ENCODE measurements at regions not wholly inside any gene's neighbourhood (a gene's known extent, or its start where the extent isn't known, plus 50 kb on each side); places are given as distances from the start of the nearest gene placed in this dataset.
"Not testable (repeated sequence)": the region's sequence is repeated elsewhere in the genome, so short reads cannot be mapped to it uniquely, and the experiment has no call there.

GRCh38 chr9:65413371-65413770 lies 128.4 kb upstream of the FOXD4L5 start:
- H3K4me3 ChIP-seq; H3K27ac ChIP-seq; H3K4me1 ChIP-seq; H3K36me3 ChIP-seq (replicated peaks in 1 of 2; ENCODE audit: insufficient read depth in 1 of 2, low read depth in 2 of 2); H3K9me3 ChIP-seq; H3K27me3 ChIP-seq; DNase-seq; intact Hi-C loops (cut with DNase I); ATAC-seq: not testable (repeated sequence)
- WGBS, 2 donors, result 36 to 45% methylated on average over 4 to 5 of the region's 5 CpGs

DNA sequence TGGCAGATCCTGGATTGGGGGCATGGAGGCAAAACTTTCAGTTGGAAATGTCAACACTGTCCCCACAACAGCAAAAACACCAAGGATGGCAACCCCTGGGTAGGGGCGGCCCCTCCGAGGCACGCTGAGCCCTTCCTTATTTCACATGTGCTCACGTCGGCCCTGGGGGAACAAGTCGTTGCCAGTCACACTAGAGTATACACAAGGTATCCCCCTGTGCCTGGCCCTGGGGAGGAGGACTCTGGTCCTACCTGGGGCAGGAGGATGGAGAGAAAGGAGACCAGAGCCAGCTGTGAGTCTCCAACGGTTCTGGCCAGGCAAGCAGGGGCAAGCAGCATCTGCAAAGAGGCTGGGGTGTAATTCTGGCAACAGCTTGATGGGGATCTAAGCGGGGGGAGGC lies 126.9 kb upstream of the FOXD4L5 start:
- ATAC-seq (no peak), DNase-seq (no peak)
- H3K36me3 ChIP-seq (replicated peaks in 1 of 2; ENCODE audit: insufficient read depth in 1 of 2, low read depth in 2 of 2), result no peaks in the 10 kb centered on the region
- no peak overlapping the region for H3K27ac ChIP-seq
- intact Hi-C loops (cut with DNase I), result no loop called here
- TF ChIP-seq, protein P1, sequence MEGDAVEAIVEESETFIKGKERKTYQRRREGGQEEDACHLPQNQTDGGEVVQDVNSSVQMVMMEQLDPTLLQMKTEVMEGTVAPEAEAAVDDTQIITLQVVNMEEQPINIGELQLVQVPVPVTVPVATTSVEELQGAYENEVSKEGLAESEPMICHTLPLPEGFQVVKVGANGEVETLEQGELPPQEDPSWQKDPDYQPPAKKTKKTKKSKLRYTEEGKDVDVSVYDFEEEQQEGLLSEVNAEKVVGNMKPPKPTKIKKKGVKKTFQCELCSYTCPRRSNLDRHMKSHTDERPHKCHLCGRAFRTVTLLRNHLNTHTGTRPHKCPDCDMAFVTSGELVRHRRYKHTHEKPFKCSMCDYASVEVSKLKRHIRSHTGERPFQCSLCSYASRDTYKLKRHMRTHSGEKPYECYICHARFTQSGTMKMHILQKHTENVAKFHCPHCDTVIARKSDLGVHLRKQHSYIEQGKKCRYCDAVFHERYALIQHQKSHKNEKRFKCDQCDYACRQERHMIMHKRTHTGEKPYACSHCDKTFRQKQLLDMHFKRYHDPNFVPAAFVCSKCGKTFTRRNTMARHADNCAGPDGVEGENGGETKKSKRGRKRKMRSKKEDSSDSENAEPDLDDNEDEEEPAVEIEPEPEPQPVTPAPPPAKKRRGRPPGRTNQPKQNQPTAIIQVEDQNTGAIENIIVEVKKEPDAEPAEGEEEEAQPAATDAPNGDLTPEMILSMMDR (IDR thresholded peaks at IDR 0.05), result no peak
- TF ChIP-seq POLR2A (IDR thresholded peaks at IDR 0.05), result no peak
- 60 to 73% methylated on average over 7 to 8 of the region's 8 CpGs for WGBS, 2 donors
- H3K4me1 ChIP-seq, result no peaks in the 10 kb centered on the region
- no peaks in the 10 kb centered on the region for H3K9me3 ChIP-seq
- H3K4me3 ChIP-seq, result no peak overlapping the region
- no peaks in the 10 kb centered on the region for H3K27me3 ChIP-seq

DNA sequence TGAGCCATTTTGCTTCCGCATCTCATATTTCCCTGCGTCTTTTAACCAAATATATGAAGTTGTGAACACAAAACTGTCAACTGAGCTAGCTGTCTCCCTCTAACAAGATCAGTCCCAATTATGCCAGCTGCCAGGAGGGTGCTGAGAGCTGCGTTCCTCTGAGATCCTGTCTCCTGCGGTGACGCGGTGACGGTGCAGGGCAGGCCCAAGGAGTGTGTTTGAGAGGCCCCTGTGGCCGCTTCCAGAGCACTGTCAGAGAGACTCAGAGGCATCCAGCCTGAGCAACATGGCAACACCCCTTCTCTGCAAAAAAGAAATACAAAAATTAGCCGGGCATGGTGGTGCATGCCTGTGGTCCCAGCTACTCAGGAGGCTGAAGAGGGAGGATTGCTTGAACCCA lies 126.3 kb upstream of the FOXD4L5 start:
- TF ChIP-seq, protein P1 (IDR thresholded peaks at IDR 0.05), result no peak
- no peak for TF ChIP-seq POLR2A (IDR thresholded peaks at IDR 0.05)
- H3K27ac ChIP-seq, result no peak overlapping the region
- DNase-seq (no peak), ATAC-seq (no peak)
- H3K4me1 ChIP-seq, result no peaks in the 10 kb centered on the region
- H3K4me3 ChIP-seq, result no peak overlapping the region
- no peaks in the 10 kb centered on the region for H3K27me3 ChIP-seq
- 58 to 78% methylated on average over 9 of the region's 9 CpGs for WGBS, 2 donors
- H3K36me3 ChIP-seq (replicated peaks in 1 of 2; ENCODE audit: insufficient read depth in 1 of 2, low read depth in 2 of 2), result no peaks in the 10 kb centered on the region
- no peaks in the 10 kb centered on the region for H3K9me3 ChIP-seq
- intact Hi-C loops (cut with DNase I), result no loop called here

DNA sequence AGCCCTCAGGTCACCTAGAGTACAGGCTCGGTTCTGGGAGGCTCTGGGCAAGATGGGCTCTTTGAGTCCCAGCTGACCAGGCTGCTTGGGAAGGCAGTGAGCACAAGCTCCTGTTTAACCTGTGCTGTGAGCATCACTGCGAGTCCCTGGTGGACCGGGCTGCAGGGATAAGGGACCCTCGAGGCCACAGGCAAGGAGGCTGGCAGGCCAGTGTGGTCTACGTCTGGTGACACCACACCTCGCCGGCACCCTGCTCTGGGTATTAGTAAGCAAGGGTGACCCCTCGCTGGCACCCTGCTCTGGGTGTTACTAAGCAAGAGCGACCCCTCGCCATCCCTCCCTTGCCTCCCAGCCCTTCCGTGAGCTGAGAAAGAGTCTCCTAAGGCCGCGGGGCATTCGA lies 125.9 kb upstream of the FOXD4L5 start:
- TF ChIP-seq POLR2A (IDR thresholded peaks at IDR 0.05), result no peak
- TF ChIP-seq, protein P1 (IDR thresholded peaks at IDR 0.05), result no peak
- no peaks in the 10 kb centered on the region for H3K27me3 ChIP-seq
- intact Hi-C loops (cut with DNase I), result no loop called here
- H3K4me1 ChIP-seq, result no peaks in the 10 kb centered on the region
- H3K36me3 ChIP-seq (replicated peaks in 1 of 2; ENCODE audit: insufficient read depth in 1 of 2, low read depth in 2 of 2), result no peaks in the 10 kb centered on the region
- no peak for ATAC-seq
- no peak for DNase-seq
- no peaks in the 10 kb centered on the region for H3K9me3 ChIP-seq
- H3K4me3 ChIP-seq, result no peak overlapping the region
- WGBS, 2 donors, result 46 to 55% methylated on average over 12 to 14 of the region's 14 CpGs
- H3K27ac ChIP-seq, result no peak overlapping the region

DNA sequence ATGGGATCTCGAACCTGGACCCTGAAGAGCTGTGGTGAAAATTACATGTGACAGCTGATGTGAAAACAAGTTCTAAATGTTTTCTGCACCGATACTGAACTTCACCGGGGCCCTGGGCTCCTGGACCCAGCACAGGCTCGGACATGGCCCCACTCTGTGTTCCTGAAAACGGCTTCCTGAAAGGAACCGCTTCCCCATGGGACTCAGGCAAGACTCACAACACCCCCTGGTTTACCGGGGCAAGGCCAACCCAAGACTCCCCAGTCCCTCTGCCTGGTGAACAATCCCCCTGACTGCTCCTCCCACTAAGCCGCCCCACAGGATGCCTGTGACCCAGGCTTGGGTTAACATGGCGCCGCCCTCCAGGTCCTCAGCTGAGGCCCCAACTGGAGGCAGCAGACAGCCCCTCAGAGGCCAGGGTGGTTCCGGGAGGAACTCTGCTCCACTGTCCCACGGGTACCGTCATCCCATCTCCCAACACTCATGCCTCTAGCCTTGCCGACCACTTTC lies 124.5 kb upstream of the FOXD4L5 start:
- Histone ChIP-seq H3K9me3 (no peaks in the 10 kb centered on the region), H3K27ac (no peak overlapping the region), H3K4me3 (no peak overlapping the region), H3K27me3 (no peaks in the 10 kb centered on the region), H3K36me3 (replicated peaks in 1 of 2; ENCODE audit: insufficient read depth in 1 of 2, low read depth in 2 of 2) (no peaks in the 10 kb centered on the region), H3K4me1 (no peaks in the 10 kb centered on the region)
- ATAC-seq, result no peak
- TF ChIP-seq, protein P1 (IDR thresholded peaks at IDR 0.05), result no peak
- TF ChIP-seq POLR2A (IDR thresholded peaks at IDR 0.05), result no peak
- intact Hi-C loops (cut with DNase I), result no loop called here
- no peak for DNase-seq
- 52 to 68% methylated on average over 11 to 14 of the region's 14 CpGs for WGBS, 2 donors

DNA sequence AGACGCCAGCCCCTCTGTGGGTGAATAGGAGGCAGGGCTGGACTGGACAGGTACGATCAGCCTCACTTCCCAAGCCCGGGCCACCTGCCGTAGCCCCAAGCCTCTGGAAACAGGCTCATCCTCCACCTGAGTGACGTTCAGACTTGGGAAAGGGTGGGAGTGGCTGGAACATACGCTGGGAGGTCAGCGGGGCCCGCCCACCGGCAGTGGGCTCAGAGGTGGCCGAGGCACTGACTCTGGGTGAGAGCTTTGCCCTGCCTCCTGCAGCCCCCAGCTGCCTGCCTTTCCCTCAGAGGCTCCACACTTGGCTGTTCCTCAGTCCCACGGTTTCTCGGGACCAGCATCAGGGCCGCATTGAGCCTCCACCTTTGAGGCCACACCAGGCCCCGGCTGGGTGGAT lies 123.8 kb upstream of the FOXD4L5 start:
- H3K36me3 ChIP-seq (replicated peaks in 1 of 2; ENCODE audit: insufficient read depth in 1 of 2, low read depth in 2 of 2); H3K9me3 ChIP-seq; H3K27me3 ChIP-seq; intact Hi-C loops (cut with DNase I); DNase-seq; H3K4me3 ChIP-seq; H3K27ac ChIP-seq; ATAC-seq; H3K4me1 ChIP-seq: not testable (repeated sequence)
- 65 to 76% methylated on average over 3 to 12 of the region's 14 CpGs for WGBS, 2 donors

DNA sequence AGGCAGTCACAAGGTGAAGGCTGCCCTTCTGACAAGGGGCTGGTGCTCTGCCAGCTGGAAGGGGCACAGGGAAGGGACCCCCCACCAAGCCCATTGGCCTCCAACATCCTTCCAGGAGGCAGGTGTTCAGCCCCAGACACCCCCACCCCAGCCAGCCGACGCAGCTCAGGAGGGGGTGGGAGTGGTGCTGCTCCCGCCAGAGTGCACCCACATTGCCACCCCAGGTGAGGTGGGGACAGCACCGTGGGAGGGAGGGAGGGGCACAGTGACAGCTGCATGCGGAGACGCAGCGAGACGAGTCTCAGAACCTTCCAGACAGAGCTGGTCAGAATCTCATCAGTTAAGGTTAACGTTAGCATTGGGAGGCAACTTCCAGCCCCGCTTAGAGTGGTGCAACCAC lies 121.6 kb upstream of the FOXD4L5 start:
- H3K27me3 ChIP-seq; H3K36me3 ChIP-seq (replicated peaks in 1 of 2; ENCODE audit: insufficient read depth in 1 of 2, low read depth in 2 of 2); H3K27ac ChIP-seq; H3K4me3 ChIP-seq; H3K9me3 ChIP-seq; ATAC-seq; H3K4me1 ChIP-seq; intact Hi-C loops (cut with DNase I); DNase-seq: not testable (repeated sequence)
- 65 to 83% methylated on average over 2 to 8 of the region's 10 CpGs for WGBS, 2 donors

DNA sequence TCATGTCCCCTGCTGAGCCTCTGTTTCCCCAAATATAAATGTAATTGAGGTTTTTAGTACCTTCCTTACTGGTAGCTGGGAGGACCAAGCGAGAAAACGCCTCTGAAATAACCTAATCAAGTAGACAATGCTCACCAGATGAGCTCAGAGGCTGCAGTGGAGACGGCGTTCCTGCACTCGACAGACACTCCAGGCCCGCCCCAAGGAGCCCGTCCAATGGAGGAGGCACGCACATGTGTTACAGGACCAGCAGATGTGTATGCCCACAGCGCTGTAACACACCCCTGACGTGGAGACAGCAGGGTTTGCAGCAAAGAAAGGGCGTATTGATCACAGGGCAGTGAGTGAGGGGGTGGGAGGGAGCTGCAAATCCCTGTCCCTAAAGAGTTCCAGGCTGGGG lies 120.8 kb upstream of the FOXD4L5 start:
- ATAC-seq; DNase-seq; H3K36me3 ChIP-seq (replicated peaks in 1 of 2; ENCODE audit: insufficient read depth in 1 of 2, low read depth in 2 of 2); intact Hi-C loops (cut with DNase I); H3K27me3 ChIP-seq; H3K4me3 ChIP-seq; H3K9me3 ChIP-seq; H3K4me1 ChIP-seq; H3K27ac ChIP-seq: not testable (repeated sequence)
- WGBS, 2 donors, result 53 to 60% methylated on average over 11 of the region's 11 CpGs
